ENCODE measurements at regions not wholly inside any gene's neighbourhood (a gene's known extent, or its start where the extent isn't known, plus 50 kb on each side); places are given as distances from the start of the nearest gene placed in this dataset.

GRCh38 chr16:66278111-66278531, 88.4 kb upstream of the CDH5 start:
- Histone ChIP-seq H3K27me3 (ENCODE audit: control insufficient read depth, low read length) (no peaks in the 10 kb centered on the region), H3K36me3 (ENCODE audit: control insufficient read depth, low read length) (no peaks in the 10 kb centered on the region), H3K27ac (ENCODE audit: low read depth, low read length) (no peak overlapping the region), H3K4me2 (ENCODE audit: low read length) (no peak overlapping the region), H3K4me3 (ENCODE audit: low read length) (no peak overlapping the region), H3K79me2 (ENCODE audit: control insufficient read depth, low read length) (no peaks in the 10 kb centered on the region), H4K20me1 (ENCODE audit: control insufficient read depth, insufficient read depth, low read depth, low read length) (no peaks in the 10 kb centered on the region), H3K4me1 (ENCODE audit: control insufficient read depth, low read length) (no peaks in the 10 kb centered on the region), H3K9me2 (replicated peaks; ENCODE audit: control insufficient read depth, low read length) (no peaks in the 10 kb centered on the region), H3F3A (ENCODE audit: control insufficient read depth, insufficient read depth) (no peaks in the 10 kb centered on the region), H3K9me3 (ENCODE audit: control insufficient read depth, insufficient read depth, low read length) (no peaks in the 10 kb centered on the region)
- TF ChIP-seq EZH2phosphoT487 (IDR thresholded peaks at IDR 0.05; ENCODE audit: borderline replicate concordance, low read length): no peak
- TF ChIP-seq, protein P1, sequence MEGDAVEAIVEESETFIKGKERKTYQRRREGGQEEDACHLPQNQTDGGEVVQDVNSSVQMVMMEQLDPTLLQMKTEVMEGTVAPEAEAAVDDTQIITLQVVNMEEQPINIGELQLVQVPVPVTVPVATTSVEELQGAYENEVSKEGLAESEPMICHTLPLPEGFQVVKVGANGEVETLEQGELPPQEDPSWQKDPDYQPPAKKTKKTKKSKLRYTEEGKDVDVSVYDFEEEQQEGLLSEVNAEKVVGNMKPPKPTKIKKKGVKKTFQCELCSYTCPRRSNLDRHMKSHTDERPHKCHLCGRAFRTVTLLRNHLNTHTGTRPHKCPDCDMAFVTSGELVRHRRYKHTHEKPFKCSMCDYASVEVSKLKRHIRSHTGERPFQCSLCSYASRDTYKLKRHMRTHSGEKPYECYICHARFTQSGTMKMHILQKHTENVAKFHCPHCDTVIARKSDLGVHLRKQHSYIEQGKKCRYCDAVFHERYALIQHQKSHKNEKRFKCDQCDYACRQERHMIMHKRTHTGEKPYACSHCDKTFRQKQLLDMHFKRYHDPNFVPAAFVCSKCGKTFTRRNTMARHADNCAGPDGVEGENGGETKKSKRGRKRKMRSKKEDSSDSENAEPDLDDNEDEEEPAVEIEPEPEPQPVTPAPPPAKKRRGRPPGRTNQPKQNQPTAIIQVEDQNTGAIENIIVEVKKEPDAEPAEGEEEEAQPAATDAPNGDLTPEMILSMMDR (IDR thresholded peaks at IDR 0.05; ENCODE audit: low read depth, low read length, poor library complexity, severe bottlenecking): no peak

DNA sequence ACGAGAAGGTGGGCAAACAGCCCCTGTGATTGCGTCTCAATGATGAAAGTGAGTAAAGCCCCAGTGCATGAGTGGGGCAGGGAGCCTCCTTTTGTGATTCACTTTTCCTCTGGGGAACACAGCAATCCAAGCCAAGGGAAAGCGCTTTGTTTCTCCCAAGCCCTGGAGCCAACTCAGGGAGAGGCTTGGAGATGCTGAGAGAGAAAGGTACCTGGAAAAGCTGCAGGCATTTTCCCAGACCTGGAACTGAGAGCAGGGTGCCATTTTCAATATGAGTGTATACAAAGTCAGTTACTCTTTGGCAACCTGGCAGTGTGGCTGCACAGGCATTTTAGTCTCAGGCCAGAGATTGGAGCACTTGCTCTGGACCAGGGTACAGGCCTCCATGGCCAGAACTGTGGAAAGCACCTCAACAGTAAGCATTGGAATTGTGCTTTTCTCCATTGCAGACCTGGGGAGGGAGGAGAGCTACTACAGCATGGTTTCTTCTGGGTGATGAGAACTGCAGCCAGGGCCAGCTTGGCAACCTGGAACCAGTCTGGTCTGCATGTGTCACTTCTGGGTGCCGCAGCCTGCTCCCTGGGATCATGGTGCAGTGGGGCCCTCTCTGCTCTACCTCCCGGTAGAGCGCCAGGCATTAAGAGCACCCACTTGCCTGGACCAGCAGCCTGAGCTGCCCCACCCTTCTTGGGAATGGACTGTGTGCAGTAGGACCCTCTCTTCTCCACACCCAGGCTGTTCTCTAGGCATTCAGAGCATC, 89.0 kb upstream of the CDH5 start:
- H3K9me2 ChIP-seq (replicated peaks; ENCODE audit: control insufficient read depth, low read length): no peaks in the 10 kb centered on the region
- TF ChIP-seq EZH2phosphoT487 (IDR thresholded peaks at IDR 0.05; ENCODE audit: borderline replicate concordance, low read length): no peak
- no peaks in the 10 kb centered on the region for H3K79me2 ChIP-seq (ENCODE audit: control insufficient read depth, low read length)
- H3K4me2 ChIP-seq (ENCODE audit: low read length): no peak overlapping the region
- no peaks in the 10 kb centered on the region for H3K27me3 ChIP-seq (ENCODE audit: control insufficient read depth, low read length)
- H3K36me3 ChIP-seq (ENCODE audit: control insufficient read depth, low read length): no peaks in the 10 kb centered on the region
- H3F3A ChIP-seq (ENCODE audit: control insufficient read depth, insufficient read depth): no peaks in the 10 kb centered on the region
- no peaks in the 10 kb centered on the region for H4K20me1 ChIP-seq (ENCODE audit: control insufficient read depth, insufficient read depth, low read depth, low read length)
- no peaks in the 10 kb centered on the region for H3K4me1 ChIP-seq (ENCODE audit: control insufficient read depth, low read length)
- H3K9me3 ChIP-seq (ENCODE audit: control insufficient read depth, insufficient read depth, low read length): no peaks in the 10 kb centered on the region
- no peak overlapping the region for H3K27ac ChIP-seq (ENCODE audit: low read depth, low read length)
- H3K4me3 ChIP-seq (ENCODE audit: low read length): no peak overlapping the region

GRCh38 chr16:66275775-66276428, 90.6 kb upstream of the CDH5 start:
- H3F3A ChIP-seq (ENCODE audit: control insufficient read depth, insufficient read depth): no peaks in the 10 kb centered on the region
- H4K20me1 ChIP-seq (ENCODE audit: control insufficient read depth, insufficient read depth, low read depth, low read length): no peaks in the 10 kb centered on the region
- H3K4me3 ChIP-seq (ENCODE audit: low read length): no peak overlapping the region
- H3K4me1 ChIP-seq (ENCODE audit: control insufficient read depth, low read length): no peaks in the 10 kb centered on the region
- H3K9me3 ChIP-seq (ENCODE audit: control insufficient read depth, insufficient read depth, low read length): no peaks in the 10 kb centered on the region
- no peaks in the 10 kb centered on the region for H3K27me3 ChIP-seq (ENCODE audit: control insufficient read depth, low read length)
- TF ChIP-seq, protein P1 (IDR thresholded peaks at IDR 0.05; ENCODE audit: low read depth, low read length, poor library complexity, severe bottlenecking): peak; percentile 78
- TF ChIP-seq EZH2phosphoT487 (IDR thresholded peaks at IDR 0.05; ENCODE audit: borderline replicate concordance, low read length): no peak
- no peak overlapping the region for H3K27ac ChIP-seq (ENCODE audit: low read depth, low read length)
- H3K36me3 ChIP-seq (ENCODE audit: control insufficient read depth, low read length): no peaks in the 10 kb centered on the region
- H3K4me2 ChIP-seq (ENCODE audit: low read length): no peak overlapping the region
- H3K79me2 ChIP-seq (ENCODE audit: control insufficient read depth, low read length): no peaks in the 10 kb centered on the region
- no peaks in the 10 kb centered on the region for H3K9me2 ChIP-seq (replicated peaks; ENCODE audit: control insufficient read depth, low read length)

All from DOHH2 (cell line).